PC-9 (cell line): ENCODE measurements at regions not wholly inside any gene's neighbourhood (a gene's known extent, or its start where the extent isn't known, plus 50 kb on each side); places are given as distances from the start of the nearest gene placed in this dataset.

ENCODE experiments used
- EZH2 ChIP-seq: fragments of 200-600 bp; sonication (generic); IDR thresholded peaks from 2 replicates; pipeline ENCODE4 v1.8.0; 2017; ENCODE audit warnings: antibody characterized with exemption, low read depth
- TF ChIP-seq, protein P1 (sequence below): fragments of 200-600 bp; sonication (generic); conservative IDR thresholded peaks from 2 replicates; pipeline ENCODE4 v1.6.1; 2017; ENCODE audit warnings: mixed run types, antibody characterized with exemption, mild to moderate bottlenecking, moderate library complexity

DNA sequence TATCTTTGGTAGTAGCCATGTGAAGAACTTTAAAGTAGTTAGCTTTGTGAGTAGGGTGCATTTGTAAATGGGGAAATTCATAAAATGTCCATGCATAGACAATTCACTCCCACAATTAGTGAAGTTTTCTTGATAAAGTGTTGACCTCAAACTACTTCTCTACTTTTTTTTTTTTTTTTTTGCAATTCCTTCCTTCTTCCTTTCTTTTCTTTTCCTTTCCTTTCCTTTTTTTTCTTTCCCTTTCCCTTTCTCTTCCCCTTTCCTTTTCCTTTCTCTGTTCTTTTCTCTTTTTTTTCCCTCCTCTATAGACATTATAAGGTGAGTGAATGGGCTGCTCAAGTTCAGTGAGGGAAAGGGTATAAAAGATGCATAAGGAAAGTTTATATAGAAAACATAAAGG, 184.2 kb downstream of the PTEN start:
- TF ChIP-seq, protein P1, sequence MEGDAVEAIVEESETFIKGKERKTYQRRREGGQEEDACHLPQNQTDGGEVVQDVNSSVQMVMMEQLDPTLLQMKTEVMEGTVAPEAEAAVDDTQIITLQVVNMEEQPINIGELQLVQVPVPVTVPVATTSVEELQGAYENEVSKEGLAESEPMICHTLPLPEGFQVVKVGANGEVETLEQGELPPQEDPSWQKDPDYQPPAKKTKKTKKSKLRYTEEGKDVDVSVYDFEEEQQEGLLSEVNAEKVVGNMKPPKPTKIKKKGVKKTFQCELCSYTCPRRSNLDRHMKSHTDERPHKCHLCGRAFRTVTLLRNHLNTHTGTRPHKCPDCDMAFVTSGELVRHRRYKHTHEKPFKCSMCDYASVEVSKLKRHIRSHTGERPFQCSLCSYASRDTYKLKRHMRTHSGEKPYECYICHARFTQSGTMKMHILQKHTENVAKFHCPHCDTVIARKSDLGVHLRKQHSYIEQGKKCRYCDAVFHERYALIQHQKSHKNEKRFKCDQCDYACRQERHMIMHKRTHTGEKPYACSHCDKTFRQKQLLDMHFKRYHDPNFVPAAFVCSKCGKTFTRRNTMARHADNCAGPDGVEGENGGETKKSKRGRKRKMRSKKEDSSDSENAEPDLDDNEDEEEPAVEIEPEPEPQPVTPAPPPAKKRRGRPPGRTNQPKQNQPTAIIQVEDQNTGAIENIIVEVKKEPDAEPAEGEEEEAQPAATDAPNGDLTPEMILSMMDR = no peak
- no peak for TF ChIP-seq EZH2
